Peyer's patch (tissue), 4 donors: ENCODE measurements at regions not wholly inside any gene's neighbourhood (a gene's known extent, or its start where the extent isn't known, plus 50 kb on each side); places are given as distances from the start of the nearest gene placed in this dataset.

Source experiments
- CTCF ChIP-seq, 6 experiments: fragments of 450-650 bp in 4 of 6; fragments of 200-600 bp in 2 of 6; sonication (generic) in 1 of 6; IDR thresholded peaks; one replicate each; pipeline ENCODE4 v1.5.1; 2017 to 2019; ENCODE audit warnings: antibody characterized with exemption in 6 of 6, mild to moderate bottlenecking in 3 of 6, moderate library complexity in 1 of 6
- POLR2A ChIP-seq, 2 donors: fragments of 450-650 bp; IDR thresholded peaks; one replicate each; pipeline ENCODE4 v1.5.1; 2017; ENCODE audit warnings: antibody characterized with exemption in 2 of 2, mild to moderate bottlenecking in 2 of 2, moderate library complexity in 2 of 2

GRCh38 chr2:109727929-109728447, 66.1 kb upstream of the RGPD5 start:
- no peak for TF ChIP-seq CTCF (IDR thresholded peaks at IDR 0.05)
- no peak for TF ChIP-seq POLR2A (IDR thresholded peaks at IDR 0.05)
